ENCODE measurements at regions not wholly inside any gene's neighbourhood (a gene's known extent, or its start where the extent isn't known, plus 50 kb on each side); places are given as distances from the start of the nearest gene placed in this dataset.

DNA sequence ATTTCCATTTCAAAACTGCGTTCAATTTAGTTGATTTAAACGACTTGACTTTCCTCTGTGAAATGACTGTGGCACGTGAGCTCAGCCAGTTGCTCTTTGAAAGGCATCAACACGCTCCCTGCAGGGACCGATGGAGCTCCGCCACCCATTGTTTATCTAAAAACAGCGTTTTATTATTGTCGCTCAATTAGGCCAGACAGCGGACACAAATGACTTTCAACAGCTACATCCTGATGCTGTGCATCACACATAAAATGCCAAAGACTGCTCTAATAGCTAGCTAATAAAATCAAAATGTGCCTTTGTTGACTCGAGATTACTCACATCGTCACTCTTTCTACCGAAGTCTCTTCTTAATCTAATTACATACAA, 332.5 kb downstream of the CD83 start:
- TF ChIP-seq RAD21 (conservative IDR thresholded peaks at IDR 0.05): no peak
- peak; percentile 34 for TF ChIP-seq POLR2AphosphoS5 (IDR thresholded peaks at IDR 0.05)
- Histone ChIP-seq H3K27ac (ENCODE audit: low read length) (no peak overlapping the region), H3K9ac (ENCODE audit: low read length) (no peak overlapping the region), H3K27me3 (ENCODE audit: insufficient read depth, low read depth, low read length) (peaks cover 27% of the 10 kb centered on the region), H3K36me3 (ENCODE audit: insufficient read depth, low read length) (no peaks in the 10 kb centered on the region), H3K79me2 (replicated peaks; ENCODE audit: insufficient read depth, low read length) (no peaks in the 10 kb centered on the region), H4K20me1 (ENCODE audit: insufficient read depth) (no peaks in the 10 kb centered on the region), H3K9me3 (ENCODE audit: low read length) (peaks cover 3% of the 10 kb centered on the region), H3F3A (ENCODE audit: insufficient read depth, low read length, poor library complexity, severe bottlenecking) (no peaks in the 10 kb centered on the region), H3K4me3 (ENCODE audit: low read length) (peak overlapping the region; percentile 36), H3K4me2 (ENCODE audit: low read length) (no peak overlapping the region), H2AFZ (ENCODE audit: low read depth, low read length) (no peak overlapping the region), H3K9me2 (ENCODE audit: insufficient read depth, low read length) (no peaks in the 10 kb centered on the region)

DNA sequence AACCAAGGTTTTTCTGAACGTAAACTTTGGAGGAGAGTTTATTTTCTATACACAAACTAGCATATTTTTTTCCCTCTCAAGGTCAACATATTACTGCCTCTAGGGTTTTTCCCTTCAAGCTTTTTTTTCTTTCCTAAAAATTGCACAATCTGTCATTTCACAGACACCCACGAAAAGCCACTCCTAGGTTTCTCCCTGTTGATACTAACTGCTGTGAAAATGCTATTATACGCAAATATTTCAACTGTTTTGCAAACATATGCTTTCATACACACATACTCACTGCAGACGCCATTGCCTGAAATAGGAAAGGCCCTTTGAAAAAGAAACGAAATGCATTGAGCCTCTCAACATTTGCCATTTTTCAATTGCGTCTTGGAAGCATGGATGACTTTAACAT, 333.0 kb downstream of the CD83 start:
- H2AFZ ChIP-seq (ENCODE audit: low read depth, low read length): no peak overlapping the region
- H3K9me2 ChIP-seq (ENCODE audit: insufficient read depth, low read length): no peaks in the 10 kb centered on the region
- TF ChIP-seq EP300 (conservative IDR thresholded peaks at IDR 0.05; ENCODE audit: poor library complexity, severe bottlenecking): no peak
- TF ChIP-seq MXI1 (conservative IDR thresholded peaks at IDR 0.05; ENCODE audit: poor library complexity, severe bottlenecking): no peak
- TF ChIP-seq, protein P1, sequence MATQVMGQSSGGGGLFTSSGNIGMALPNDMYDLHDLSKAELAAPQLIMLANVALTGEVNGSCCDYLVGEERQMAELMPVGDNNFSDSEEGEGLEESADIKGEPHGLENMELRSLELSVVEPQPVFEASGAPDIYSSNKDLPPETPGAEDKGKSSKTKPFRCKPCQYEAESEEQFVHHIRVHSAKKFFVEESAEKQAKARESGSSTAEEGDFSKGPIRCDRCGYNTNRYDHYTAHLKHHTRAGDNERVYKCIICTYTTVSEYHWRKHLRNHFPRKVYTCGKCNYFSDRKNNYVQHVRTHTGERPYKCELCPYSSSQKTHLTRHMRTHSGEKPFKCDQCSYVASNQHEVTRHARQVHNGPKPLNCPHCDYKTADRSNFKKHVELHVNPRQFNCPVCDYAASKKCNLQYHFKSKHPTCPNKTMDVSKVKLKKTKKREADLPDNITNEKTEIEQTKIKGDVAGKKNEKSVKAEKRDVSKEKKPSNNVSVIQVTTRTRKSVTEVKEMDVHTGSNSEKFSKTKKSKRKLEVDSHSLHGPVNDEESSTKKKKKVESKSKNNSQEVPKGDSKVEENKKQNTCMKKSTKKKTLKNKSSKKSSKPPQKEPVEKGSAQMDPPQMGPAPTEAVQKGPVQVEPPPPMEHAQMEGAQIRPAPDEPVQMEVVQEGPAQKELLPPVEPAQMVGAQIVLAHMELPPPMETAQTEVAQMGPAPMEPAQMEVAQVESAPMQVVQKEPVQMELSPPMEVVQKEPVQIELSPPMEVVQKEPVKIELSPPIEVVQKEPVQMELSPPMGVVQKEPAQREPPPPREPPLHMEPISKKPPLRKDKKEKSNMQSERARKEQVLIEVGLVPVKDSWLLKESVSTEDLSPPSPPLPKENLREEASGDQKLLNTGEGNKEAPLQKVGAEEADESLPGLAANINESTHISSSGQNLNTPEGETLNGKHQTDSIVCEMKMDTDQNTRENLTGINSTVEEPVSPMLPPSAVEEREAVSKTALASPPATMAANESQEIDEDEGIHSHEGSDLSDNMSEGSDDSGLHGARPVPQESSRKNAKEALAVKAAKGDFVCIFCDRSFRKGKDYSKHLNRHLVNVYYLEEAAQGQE (IDR thresholded peaks at IDR 0.05; ENCODE audit: borderline replicate concordance): no peak
- TF ChIP-seq, protein P2, sequence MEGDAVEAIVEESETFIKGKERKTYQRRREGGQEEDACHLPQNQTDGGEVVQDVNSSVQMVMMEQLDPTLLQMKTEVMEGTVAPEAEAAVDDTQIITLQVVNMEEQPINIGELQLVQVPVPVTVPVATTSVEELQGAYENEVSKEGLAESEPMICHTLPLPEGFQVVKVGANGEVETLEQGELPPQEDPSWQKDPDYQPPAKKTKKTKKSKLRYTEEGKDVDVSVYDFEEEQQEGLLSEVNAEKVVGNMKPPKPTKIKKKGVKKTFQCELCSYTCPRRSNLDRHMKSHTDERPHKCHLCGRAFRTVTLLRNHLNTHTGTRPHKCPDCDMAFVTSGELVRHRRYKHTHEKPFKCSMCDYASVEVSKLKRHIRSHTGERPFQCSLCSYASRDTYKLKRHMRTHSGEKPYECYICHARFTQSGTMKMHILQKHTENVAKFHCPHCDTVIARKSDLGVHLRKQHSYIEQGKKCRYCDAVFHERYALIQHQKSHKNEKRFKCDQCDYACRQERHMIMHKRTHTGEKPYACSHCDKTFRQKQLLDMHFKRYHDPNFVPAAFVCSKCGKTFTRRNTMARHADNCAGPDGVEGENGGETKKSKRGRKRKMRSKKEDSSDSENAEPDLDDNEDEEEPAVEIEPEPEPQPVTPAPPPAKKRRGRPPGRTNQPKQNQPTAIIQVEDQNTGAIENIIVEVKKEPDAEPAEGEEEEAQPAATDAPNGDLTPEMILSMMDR (IDR thresholded peaks at IDR 0.05; ENCODE audit: poor library complexity, severe bottlenecking): no peak
- no peak for TF ChIP-seq TAF1 (IDR thresholded peaks at IDR 0.05; ENCODE audit: low read depth)
- no peak for TF ChIP-seq SMC3 (conservative IDR thresholded peaks at IDR 0.05; ENCODE audit: poor library complexity)
- TF ChIP-seq EZH2 (IDR thresholded peaks at IDR 0.05; ENCODE audit: borderline replicate concordance, insufficient read depth, low read length, poor library complexity, severe bottlenecking): no peak
- no peak for TF ChIP-seq POLR2AphosphoS5 (IDR thresholded peaks at IDR 0.05)
- TF ChIP-seq RAD21 (conservative IDR thresholded peaks at IDR 0.05): no peak
- no peaks in the 10 kb centered on the region for H3K79me2 ChIP-seq (replicated peaks; ENCODE audit: insufficient read depth, low read length)
- H3K27ac ChIP-seq (ENCODE audit: low read length): no peak overlapping the region
- peaks cover 3% of the 10 kb centered on the region for H3K9me3 ChIP-seq (ENCODE audit: low read length)
- peaks cover 31% of the 10 kb centered on the region for H3K27me3 ChIP-seq (ENCODE audit: insufficient read depth, low read depth, low read length)
- no peaks in the 10 kb centered on the region for H4K20me1 ChIP-seq (ENCODE audit: insufficient read depth)
- H3K9ac ChIP-seq (ENCODE audit: low read length): no peak overlapping the region
- no peaks in the 10 kb centered on the region for H3F3A ChIP-seq (ENCODE audit: insufficient read depth, low read length, poor library complexity, severe bottlenecking)
- no peak overlapping the region for H3K4me2 ChIP-seq (ENCODE audit: low read length)
- peak overlapping the region; percentile 36 for H3K4me3 ChIP-seq (ENCODE audit: low read length)
- H3K36me3 ChIP-seq (ENCODE audit: insufficient read depth, low read length): no peaks in the 10 kb centered on the region
